OCI-M1 (cell line): ENCODE measurements at regions not wholly inside any gene's neighbourhood (a gene's known extent, or its start where the extent isn't known, plus 50 kb on each side); places are given as distances from the start of the nearest gene placed in this dataset.
"Not testable (repeated sequence)": the region's sequence is repeated elsewhere in the genome, so short reads cannot be mapped to it uniquely, and the experiment has no call there.

Experiments
- DNase-seq: peaks from one replicate; lab custom pipeline; 2025; lab: John Stamatoyannopoulos, UW

- no peak for DNase-seq
Observed at GRCh38 chrX:38940547-38940946, 139.3 kb downstream of the MID1IP1 start.

DNA sequence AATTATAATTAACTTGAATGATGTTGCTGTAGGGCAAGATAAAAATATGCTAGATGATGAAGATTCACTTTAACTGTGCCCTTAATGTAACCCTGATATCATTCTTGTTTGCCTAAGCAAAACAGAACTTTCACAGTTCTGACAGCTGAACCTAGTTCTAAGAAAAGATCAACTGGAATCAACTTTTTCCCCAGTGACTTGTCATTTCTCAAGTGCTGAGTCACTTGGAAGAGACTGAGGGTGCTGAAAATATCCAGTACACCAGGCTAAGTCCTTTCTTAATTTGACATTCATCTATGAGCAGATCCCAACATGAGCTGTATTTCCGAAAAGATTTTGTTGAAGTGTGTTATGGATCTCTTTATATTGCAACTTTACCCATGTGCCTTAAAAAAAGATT lies 140.4 kb downstream of the MID1IP1 start:
- peak; percentile 14 for DNase-seq

- no peak for DNase-seq
Observed at GRCh38 chrX:38943120-38943519, 141.9 kb downstream of the MID1IP1 start.

- DNase-seq, result no peak
Observed at GRCh38 chrX:38948046-38948445, 146.8 kb downstream of the MID1IP1 start.

DNA sequence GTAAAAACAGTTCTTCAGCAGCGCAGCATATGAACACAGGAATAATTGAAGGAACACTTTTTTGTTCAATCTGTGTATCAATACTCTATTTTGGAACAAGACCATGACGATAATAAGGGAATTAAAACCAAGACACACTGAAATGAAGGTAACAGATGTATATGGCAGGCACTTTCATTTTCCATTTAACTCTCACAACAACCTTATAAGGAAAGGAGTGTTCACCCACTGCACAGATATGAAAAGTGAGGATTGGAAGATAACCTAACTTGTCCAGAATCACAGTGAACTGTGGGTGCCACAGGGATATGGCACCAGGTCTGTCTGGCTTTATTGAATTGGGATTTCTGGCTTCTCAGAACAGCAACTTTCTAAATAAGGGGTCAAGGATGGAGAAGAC lies 153.3 kb downstream of the MID1IP1 start:
- no peak for DNase-seq

DNA sequence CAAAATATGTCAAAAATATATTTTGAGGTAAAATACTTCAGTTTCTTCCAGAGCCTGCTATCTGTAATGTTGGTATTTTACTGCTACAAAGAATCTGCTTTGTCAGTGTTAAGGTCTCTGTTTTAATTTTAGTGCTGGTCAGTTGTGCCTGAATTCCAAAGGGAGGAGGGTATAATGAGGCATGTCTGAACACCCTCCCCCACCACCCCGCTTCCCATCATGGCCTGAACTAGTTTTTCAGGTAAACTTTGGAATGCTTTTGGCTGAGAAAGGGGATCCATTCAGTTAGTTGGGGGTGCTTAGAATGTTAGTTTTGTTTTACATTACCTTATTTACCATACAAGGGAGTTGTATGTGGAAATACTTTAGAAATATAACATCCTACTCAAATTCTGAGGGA lies 158.5 kb downstream of the MID1IP1 start:
- DNase-seq, result no peak

- no peak for DNase-seq
Observed at GRCh38 chrX:38960137-38960536, 158.9 kb downstream of the MID1IP1 start.

- DNase-seq, result no peak
Observed at GRCh38 chrX:38961936-38962335, 160.7 kb downstream of the MID1IP1 start.

GRCh38 chrX:38963244-38963643 lies 162.0 kb downstream of the MID1IP1 start:
- not testable (repeated sequence) for DNase-seq

GRCh38 chrX:38965888-38966287 lies 164.6 kb downstream of the MID1IP1 start:
- DNase-seq, result no peak

DNA sequence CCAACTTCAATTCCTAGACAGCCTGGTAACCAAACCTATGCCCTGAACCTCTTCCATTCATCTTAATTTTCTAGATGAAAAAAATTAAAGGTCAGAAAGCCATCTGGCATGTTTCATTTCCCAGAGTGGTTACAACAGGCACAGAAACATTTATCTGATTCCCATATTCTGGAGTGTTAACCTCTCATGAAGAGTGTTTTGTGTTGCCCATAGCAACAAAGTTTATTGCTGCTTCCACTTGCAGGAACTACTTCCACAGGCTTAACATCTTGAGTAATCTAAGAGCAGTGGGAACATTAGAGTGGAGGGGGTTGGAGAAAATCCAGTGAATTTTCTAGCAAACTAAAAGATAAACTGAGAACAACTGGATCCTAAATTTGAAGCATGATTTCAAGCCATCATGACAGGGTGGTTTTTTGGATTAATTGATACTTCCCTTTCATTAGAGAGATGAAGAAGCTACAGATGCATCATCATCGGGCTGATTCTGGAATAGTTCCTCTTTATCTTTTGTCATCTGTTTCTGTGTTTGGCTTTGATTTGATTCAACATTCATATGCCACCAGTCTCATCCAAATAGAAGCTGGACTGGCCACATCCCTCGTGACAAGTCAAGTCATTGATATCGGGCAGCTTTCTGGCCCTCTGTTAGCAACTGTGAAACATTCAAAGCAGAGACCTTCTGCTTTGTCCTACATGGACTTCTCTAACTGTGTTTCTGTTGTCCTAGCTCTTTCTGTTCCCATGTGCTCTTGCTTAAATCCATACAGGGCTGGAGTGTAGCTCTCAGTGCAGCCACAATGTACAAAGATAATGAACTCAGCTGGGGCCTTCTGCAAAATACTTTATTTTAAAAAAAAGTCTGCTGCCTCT lies 167.3 kb downstream of the MID1IP1 start:
- DNase-seq, result no peak

GRCh38 chrX:38970074-38970473 lies 168.8 kb downstream of the MID1IP1 start:
- DNase-seq, result no peak

DNA sequence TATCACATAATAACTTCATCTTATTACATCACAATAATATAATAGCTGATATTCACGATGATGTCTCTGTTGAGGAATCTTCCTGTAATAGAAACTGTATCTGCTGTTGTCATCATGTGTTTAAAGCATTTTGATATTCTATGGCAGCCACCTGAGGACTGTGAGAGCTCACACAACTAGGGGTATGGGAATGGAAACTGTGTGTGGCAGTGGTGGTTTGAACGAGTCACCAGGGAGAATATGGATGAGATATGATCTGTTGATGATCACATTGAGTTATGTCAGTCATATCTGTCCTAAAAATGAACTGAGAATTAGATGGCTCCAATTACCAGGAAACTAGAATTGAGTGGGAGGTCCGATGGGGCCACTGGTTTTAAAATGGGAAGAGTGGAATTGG lies 169.6 kb downstream of the MID1IP1 start:
- DNase-seq, result no peak

GRCh38 chrX:38973322-38973721 lies 172.1 kb downstream of the MID1IP1 start:
- DNase-seq, result no peak

GRCh38 chrX:38974542-38974941 lies 173.3 kb downstream of the MID1IP1 start:
- no peak for DNase-seq

GRCh38 chrX:38975368-38975942 lies 174.2 kb downstream of the MID1IP1 start:
- DNase-seq, result peak; percentile 28

DNA sequence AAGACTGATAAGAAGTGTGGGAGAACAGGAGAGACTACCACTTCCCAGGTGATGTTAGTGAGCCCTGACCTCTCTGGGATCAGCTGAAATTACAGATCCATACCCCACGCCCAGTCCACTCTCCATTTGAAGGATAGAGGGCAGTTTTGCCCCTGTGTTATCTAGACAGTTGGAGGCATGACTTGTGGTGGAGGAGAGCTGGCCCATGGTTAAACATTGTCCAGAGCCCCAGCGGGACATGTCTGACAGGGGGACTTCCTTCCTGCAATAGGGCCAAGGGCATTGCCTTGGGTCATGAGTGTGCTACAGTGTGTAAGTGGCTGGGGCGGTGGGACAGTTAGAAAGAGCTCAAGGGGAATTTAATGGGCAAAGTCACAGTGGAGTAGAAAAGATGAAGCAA lies 181.1 kb downstream of the MID1IP1 start:
- DNase-seq, result no peak

DNA sequence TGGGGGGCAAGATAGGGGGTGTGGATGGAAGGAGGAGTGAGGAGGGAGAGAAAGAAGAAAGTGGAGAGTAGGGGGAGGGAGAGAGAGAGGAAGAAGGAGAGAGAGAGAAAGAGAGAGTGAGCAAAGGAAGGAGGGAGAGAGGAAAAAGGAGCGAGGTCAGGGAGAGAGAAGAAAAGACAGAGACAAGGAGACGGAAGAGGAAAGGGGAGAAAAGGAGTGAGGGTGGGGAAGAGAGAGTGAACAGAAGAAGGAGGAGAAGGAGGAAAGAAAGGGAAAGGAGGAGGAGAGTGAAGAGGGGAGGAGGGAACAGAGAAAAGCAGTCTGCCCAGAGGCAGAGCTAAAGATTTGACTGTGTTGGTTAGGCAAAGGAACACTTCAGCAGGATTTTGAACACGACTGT lies 181.6 kb downstream of the MID1IP1 start:
- DNase-seq, result no peak

DNA sequence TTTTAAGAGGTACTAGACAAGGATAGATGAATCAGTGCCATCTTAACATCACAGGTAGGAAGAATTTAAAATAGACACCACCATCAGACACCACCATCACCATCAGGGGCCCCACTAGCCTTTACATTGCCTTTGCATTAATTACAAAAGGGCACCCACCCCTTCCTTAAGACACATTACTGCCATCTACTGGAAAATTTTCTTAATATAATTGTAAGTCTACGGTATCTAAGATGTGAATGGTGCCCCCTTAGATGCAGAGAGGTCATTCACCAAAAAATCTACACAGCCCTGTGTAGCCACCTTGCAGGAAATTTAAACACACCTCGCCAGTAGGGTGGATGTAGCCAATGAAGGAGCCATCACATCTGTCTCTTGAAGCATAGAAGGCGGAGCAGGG lies 184.1 kb downstream of the MID1IP1 start:
- DNase-seq, result peak; percentile 72

DNA sequence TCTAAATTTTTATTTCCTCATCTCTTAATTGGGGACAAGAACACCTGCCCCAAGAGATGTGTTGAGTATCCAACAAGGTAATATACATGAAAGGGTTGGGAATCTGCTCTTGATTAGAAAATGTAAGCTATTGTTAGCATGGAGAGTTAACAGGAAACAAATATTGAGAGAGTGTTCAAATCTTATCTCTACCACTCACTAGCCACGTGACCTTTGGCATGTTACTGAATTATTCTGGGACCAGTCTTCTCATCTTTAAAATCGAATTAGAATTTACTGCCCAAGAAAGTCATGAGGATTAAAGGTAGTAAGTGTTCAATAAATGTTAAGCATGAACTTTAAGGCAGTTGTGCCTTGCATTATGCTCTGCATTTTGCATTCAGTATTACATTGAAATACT lies 184.7 kb downstream of the MID1IP1 start:
- DNase-seq, result no peak

DNA sequence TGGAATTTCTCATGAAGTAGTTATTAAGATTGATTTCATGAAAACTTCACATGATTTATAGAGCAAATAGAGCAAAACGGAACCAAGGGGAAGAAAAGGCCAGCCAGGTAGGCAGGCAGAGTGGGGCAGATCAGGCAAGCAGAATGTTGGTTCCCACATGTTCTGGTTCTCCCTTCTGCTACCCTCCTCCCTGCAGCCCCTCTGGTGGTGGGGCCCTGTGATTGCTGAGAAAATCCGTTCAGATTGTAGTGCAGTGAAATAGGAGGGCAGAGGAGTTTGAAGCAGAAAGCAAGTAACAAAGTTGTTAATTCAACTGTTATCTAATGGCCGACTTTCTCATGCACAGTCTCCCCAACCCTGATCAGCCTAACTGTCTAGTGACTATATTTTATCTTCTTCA lies 185.3 kb downstream of the MID1IP1 start:
- DNase-seq, result peak; percentile 19

- DNase-seq, result peak; percentile 34
Observed at GRCh38 chrX:38987198-38987651, 186.0 kb downstream of the MID1IP1 start.

- DNase-seq, result no peak
Observed at GRCh38 chrX:38988301-38988700, 187.0 kb downstream of the MID1IP1 start.

DNA sequence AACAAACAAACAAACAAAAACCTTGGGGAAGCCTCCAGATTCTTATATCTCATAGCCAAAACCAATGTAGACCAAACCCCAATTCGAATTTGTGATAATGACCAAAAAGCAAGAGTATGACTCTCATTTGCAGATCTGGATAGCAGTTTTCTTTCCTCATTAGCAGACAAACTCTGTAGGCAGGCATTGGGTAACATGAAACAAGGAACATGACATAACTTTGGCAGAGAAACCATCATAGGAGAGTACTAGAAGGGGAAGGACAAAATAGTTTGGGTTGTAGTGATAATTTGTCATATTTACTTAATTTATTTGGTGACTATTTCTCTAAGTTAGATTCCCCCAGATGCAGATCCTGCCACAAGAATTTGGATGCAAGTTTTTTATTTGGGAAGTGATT lies 187.8 kb downstream of the MID1IP1 start:
- DNase-seq, result peak; percentile 6
